ENCODE measurements at regions not wholly inside any gene's neighbourhood (a gene's known extent, or its start where the extent isn't known, plus 50 kb on each side); places are given as distances from the start of the nearest gene placed in this dataset.

- no peak for TF ChIP-seq CTCF (IDR thresholded peaks at IDR 0.05 in 2 of 3, conservative IDR thresholded peaks at IDR 0.05 in 1 of 3; ENCODE audit: borderline replicate concordance in 1 of 3, insufficient read depth in 1 of 3, low read depth in 2 of 3, low read length in 2 of 3)
- TF ChIP-seq REST (IDR thresholded peaks at IDR 0.05; ENCODE audit: low read depth): no peak
- TF ChIP-seq JUND (IDR thresholded peaks at IDR 0.05): no peak
- no peak for TF ChIP-seq POLR2A (IDR thresholded peaks at IDR 0.05; ENCODE audit: borderline replicate concordance, extremely low read depth, insufficient read depth, insufficient read length)
- no peak for TF ChIP-seq TCF7L2 (IDR thresholded peaks at IDR 0.05; ENCODE audit: borderline replicate concordance, extremely low read depth, insufficient read depth, insufficient read length)
- TF ChIP-seq CEBPB (IDR thresholded peaks at IDR 0.05; ENCODE audit: low read depth): no peak
- TF ChIP-seq ZNF274 (IDR thresholded peaks at IDR 0.05; ENCODE audit: low read depth, low read length): no peak
- no peak for TF ChIP-seq MAX (IDR thresholded peaks at IDR 0.05)
- no peak for TF ChIP-seq ELF1 (IDR thresholded peaks at IDR 0.05; ENCODE audit: borderline replicate concordance, low read depth)
- no peak for TF ChIP-seq POLR2AphosphoS5 (IDR thresholded peaks at IDR 0.05; ENCODE audit: low read depth, low read length)
These were observed 342.3 kb upstream of the MYT1L start for GRCh38 chr2:2673406-2673805.

Measured in HCT116 (cell line).